ENCODE measurements at regions not wholly inside any gene's neighbourhood (a gene's known extent, or its start where the extent isn't known, plus 50 kb on each side); places are given as distances from the start of the nearest gene placed in this dataset.

GRCh38 chr13:31528758-31529157 lies 210.6 kb upstream of the RXFP2 start:
- no peak overlapping the region for H3K4me3 ChIP-seq
- no peaks in the 10 kb centered on the region for H3K9me3 ChIP-seq
- intact Hi-C loops (cut with DNase I): no loop called here
- WGBS, 2 donors: 35 to 45% methylated on average over 1 of the region's 1 CpG
- ATAC-seq (no peak), FAIRE-seq (no peak), DNase-seq (no peak)
- no peaks in the 10 kb centered on the region for H3K36me3 ChIP-seq
- H3K27ac ChIP-seq: no peak overlapping the region
- H3K4me1 ChIP-seq: no peaks in the 10 kb centered on the region
- no peak for TF ChIP-seq CTCF (IDR thresholded peaks at IDR 0.05)
- no peaks in the 10 kb centered on the region for H3K27me3 ChIP-seq

- Histone ChIP-seq H3K27me3 (peaks cover 0 to 4% (median 0%) of the 10 kb centered on the region in 4 donors), H3K36me3 (no peaks in the 10 kb centered on the region), H3K4me3 (no peak overlapping the region), H3K27ac (no peak overlapping the region), H3K4me1 (no peaks in the 10 kb centered on the region), H3K9me3 (no peaks in the 10 kb centered on the region)
- ATAC-seq (no peak), FAIRE-seq (no peak), DNase-seq (no peak)
- 86 to 89% methylated on average over 4 of the region's 4 CpGs for WGBS, 2 donors
- intact Hi-C loops (cut with DNase I): no loop called here
- no peak for TF ChIP-seq CTCF (IDR thresholded peaks at IDR 0.05)
Observed at GRCh38 chr13:31530922-31531321, 208.4 kb upstream of the RXFP2 start.

GRCh38 chr13:31537052-31537451 lies 202.3 kb upstream of the RXFP2 start:
- Histone ChIP-seq H3K4me3 (no peak overlapping the region), H3K27ac (no peak overlapping the region), H3K4me1 (no peaks in the 10 kb centered on the region), H3K27me3 (peaks cover 0 to 4% (median 0%) of the 10 kb centered on the region in 4 donors), H3K9me3 (no peaks in the 10 kb centered on the region), H3K36me3 (no peaks in the 10 kb centered on the region)
- ATAC-seq: no peak
- no peak for DNase-seq
- FAIRE-seq: no peak
- no peak for TF ChIP-seq CTCF (IDR thresholded peaks at IDR 0.05)
- intact Hi-C loops (cut with DNase I): no loop called here
- WGBS, 2 donors: 40 to 47% methylated on average over 1 of the region's 1 CpG

GRCh38 chr13:31538067-31539042 lies 201.0 kb upstream of the RXFP2 start:
- FAIRE-seq: no peak
- H3K4me1 ChIP-seq: no peaks in the 10 kb centered on the region
- no peak overlapping the region for H3K4me3 ChIP-seq
- DNase-seq: peak in 1 of 6 donors; percentile 20
- 25 to 32% methylated on average over 6 of the region's 6 CpGs for WGBS, 2 donors
- ATAC-seq: peak in 3 of 4 donors; percentile 36 to 53 (median 49)
- H3K36me3 ChIP-seq: no peaks in the 10 kb centered on the region
- TF ChIP-seq CTCF (IDR thresholded peaks at IDR 0.05): peak in 1 of 4 donors; percentile 19
- H3K9me3 ChIP-seq: no peaks in the 10 kb centered on the region
- intact Hi-C loops (cut with DNase I): no loop called here
- H3K27me3 ChIP-seq: peaks cover 0 to 4% (median 0%) of the 10 kb centered on the region in 4 donors
- no peak overlapping the region for H3K27ac ChIP-seq

GRCh38 chr13:31540281-31540680 lies 199.0 kb upstream of the RXFP2 start:
- WGBS, 2 donors: 53 to 58% methylated on average over 2 of the region's 2 CpGs
- no peaks in the 10 kb centered on the region for H3K9me3 ChIP-seq
- H3K36me3 ChIP-seq: no peaks in the 10 kb centered on the region
- no peak overlapping the region for H3K4me3 ChIP-seq
- H3K27me3 ChIP-seq: peaks cover 0 to under 1% (median 0%) of the 10 kb centered on the region in 4 donors
- no peaks in the 10 kb centered on the region for H3K4me1 ChIP-seq
- FAIRE-seq: no peak
- no peak overlapping the region for H3K27ac ChIP-seq
- DNase-seq: no peak
- ATAC-seq: no peak
- intact Hi-C loops (cut with DNase I): no loop called here
- TF ChIP-seq CTCF (IDR thresholded peaks at IDR 0.05): no peak

Measured in pancreas (tissue), 10 donors.